Fibroblast of villous mesenchyme (primary cell): ENCODE measurements at regions not wholly inside any gene's neighbourhood (a gene's known extent, or its start where the extent isn't known, plus 50 kb on each side); places are given as distances from the start of the nearest gene placed in this dataset.
"Not testable (repeated sequence)": the region's sequence is repeated elsewhere in the genome, so short reads cannot be mapped to it uniquely, and the experiment has no call there.

Experiments used
- DNase-seq: peaks from one replicate; pipeline ENCODE4 v3.0.0-alpha.2; 2010; ENCODE audit warnings: low read depth
- H3K4me3 ChIP-seq: 2 replicates; pipeline ENCODE4 v1.5.1; 2011; ENCODE audit warnings: low read depth, mild to moderate bottlenecking, low read length
- TF ChIP-seq, protein P1 (sequence below): IDR thresholded peaks from 2 replicates; pipeline ENCODE4 v1.5.1; 2012; ENCODE audit warnings: low read depth, mild to moderate bottlenecking, low read length; ENCODE audit not compliant: insufficient read depth

DNA sequence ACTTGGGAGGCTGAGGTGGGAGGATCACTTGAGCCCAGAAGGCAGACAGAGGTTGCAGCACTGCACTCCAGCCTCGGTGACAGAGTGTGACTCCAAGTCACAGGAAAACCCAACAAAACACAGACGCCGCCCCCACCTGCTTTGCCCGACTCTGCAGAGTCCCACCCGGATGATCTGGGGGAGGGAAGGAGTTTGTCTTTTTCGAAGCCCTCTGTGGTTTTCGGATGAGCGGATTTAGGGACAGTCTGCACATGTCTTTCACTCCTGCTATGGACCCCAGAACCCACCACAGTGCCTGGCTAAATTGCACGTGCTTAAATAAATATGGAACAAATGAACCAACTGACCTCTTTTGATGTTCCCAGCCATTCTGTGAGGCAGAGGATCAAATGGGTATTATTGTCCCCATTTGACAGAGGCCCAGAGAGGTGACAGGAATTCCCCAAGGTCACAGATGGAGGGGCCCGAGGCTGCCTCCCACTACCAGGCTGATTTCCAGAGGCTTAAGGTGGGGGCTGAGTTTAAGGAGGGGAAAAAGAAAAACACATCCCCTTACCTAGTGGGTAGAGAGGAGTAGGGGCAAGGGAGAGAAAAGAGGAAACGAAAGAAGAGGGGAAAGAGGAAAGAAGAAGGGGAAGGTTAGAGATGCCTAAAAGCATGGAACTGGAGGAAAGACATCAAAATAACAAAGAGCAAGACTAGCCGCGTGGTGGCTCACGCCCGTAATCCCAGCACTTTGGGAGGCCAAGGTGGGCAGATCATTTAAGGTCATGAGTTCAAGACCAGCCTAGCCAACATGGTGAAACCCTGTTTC lies 59.4 kb upstream of the TFRC start:
- no peak for DNase-seq
- H3K4me3 ChIP-seq: no peak overlapping the region
- TF ChIP-seq, protein P1, sequence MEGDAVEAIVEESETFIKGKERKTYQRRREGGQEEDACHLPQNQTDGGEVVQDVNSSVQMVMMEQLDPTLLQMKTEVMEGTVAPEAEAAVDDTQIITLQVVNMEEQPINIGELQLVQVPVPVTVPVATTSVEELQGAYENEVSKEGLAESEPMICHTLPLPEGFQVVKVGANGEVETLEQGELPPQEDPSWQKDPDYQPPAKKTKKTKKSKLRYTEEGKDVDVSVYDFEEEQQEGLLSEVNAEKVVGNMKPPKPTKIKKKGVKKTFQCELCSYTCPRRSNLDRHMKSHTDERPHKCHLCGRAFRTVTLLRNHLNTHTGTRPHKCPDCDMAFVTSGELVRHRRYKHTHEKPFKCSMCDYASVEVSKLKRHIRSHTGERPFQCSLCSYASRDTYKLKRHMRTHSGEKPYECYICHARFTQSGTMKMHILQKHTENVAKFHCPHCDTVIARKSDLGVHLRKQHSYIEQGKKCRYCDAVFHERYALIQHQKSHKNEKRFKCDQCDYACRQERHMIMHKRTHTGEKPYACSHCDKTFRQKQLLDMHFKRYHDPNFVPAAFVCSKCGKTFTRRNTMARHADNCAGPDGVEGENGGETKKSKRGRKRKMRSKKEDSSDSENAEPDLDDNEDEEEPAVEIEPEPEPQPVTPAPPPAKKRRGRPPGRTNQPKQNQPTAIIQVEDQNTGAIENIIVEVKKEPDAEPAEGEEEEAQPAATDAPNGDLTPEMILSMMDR: no peak

DNA sequence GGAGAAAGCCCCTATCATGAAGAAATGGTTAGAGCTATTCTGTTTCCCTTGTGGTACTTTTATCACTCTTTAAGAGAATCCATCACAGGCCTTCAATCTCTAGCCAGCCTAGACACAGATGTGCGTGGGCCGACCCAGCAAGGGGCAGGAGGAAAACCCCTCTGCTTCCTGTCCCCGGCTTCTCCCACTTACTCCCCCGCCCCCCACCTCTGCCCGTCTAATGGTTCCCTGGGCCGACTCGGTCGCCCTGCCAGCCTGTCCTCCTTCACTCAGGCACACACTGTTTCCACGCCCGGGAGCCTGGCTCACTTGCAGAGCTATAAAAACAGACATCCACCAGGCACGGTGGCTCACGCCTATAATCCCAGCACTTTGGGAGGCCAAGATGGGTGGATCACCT lies 58.3 kb upstream of the TFRC start:
- no peak for DNase-seq
- no peak overlapping the region for H3K4me3 ChIP-seq

DNA sequence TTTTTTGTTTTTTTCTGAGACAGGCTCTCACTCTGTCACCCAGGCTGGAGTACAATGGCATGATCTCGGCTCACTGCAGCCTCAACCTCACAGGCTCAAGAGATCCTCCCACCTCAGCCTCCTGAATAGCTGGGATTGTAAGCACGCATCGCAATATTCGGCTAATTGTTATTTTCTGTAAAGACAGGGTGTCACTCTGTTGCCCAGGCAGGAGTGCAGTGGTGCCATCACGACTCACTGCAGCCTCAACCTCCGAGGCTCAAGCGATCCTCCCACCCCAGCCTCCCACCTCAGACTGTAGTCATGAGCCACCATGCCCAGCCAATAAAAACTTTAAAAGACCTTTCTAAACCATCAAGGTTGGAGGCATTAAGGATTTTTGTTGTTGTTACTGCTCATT lies 57.4 kb upstream of the TFRC start:
- no peak overlapping the region for H3K4me3 ChIP-seq
- TF ChIP-seq, protein P1: no peak
- DNase-seq: no peak

More for the DNA sequence above, 58.3 kb upstream of the TFRC start:
- TF ChIP-seq, protein P1: no peak

DNA sequence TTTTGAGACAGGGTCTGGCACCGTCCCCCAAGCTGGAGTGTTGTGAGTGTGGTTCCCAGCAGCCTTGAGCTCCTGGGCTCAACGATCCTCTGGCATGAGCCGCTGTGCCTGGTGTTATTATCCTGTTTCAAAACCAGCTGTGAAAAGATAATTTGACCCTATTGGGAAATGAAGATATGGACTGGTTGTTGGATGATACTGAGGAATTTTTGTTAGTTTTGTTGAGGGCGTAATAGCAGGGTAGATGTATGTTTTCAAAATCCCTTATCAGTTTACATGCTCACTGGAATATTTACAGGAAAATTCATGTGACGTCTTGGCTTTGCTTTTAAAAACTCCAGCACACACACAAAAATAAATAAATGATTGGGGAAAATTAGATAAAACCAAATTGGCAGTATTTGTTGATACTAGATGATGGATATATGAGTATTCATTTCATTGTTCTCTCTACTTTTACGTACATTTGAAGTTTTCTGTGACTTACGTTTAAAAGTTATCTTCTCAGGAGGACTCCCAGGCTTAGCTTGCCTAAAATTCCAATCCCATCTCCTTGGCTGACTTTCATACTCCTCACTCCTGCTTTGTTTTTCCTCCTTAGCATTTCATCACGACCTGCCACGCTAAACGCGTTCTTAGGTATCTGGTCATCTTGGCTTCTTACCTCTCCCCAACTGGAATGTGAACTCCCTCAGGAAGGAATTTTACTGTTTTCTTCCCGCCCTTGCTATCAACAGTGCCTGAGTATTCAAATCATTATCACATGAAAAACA lies 56.8 kb upstream of the TFRC start:
- DNase-seq: peak; percentile 94
- H3K4me3 ChIP-seq: no peak overlapping the region
- TF ChIP-seq, protein P1: no peak

DNA sequence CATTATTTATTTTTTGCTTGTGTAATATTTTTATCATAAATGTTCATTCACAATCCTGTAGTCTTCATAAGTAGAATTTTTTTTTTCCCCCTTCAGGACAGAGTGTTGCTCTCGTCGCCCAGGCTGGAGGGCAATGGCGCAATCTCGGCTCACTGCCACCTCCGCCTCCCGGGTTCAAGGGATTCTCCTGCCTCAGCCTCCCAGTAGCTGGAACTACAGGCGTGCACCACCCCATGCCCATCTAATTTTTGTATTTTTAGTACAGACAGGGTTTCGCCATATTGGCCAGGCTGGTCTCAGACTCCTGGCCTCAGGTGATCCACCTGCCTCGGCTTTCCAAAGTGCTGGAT lies 54.7 kb upstream of the TFRC start:
- not testable (repeated sequence) for DNase-seq, H3K4me3 ChIP-seq

DNA sequence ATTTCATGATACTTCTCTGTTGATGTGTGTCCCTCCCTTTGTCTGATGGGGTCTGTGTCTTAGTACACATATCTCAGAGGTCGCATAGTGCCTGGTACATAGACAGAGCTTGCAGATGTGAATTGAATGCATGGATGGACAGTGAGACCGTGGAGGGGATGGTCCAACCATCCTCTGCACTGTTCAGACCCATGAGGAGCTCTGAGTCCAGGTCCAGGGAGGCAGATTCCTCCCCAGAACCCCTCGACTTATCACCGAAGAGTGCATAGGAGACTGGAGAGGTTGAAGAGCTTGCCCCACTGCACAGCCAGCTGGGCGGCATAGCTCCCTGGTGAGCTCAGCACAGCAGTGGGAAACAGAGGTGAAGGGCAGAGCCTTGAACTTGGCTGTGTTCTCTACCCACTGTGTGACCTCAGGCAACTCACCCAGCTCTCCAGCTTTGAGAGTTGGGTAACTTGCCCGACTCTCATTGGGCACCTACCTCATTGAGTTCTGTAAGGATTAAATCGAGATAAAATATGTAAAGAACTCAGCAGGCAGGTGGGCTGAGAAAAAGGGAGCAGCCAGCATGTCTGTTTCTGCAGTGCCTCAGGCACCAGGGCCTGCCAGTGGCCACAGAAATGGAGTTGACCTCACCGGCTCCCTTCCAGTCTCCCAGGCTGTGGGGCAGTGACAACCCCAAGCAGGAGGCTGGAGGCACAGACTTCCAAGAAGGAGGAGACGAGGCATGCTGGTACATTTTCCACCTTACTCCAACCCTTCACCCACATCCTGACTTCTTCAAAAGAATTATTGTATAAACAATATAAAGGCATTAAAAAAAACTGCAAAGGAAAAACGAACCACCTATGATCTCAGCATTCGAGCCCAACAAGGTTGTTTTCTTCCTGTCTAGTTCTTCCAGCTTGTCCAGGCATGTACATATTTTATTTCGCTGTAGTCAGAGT lies 54.1 kb upstream of the TFRC start:
- H3K4me3 ChIP-seq: no peak overlapping the region
- TF ChIP-seq, protein P1: no peak
- peak; percentile 78 for DNase-seq
